Mammary epithelial cell (primary cell): ENCODE measurements at regions not wholly inside any gene's neighbourhood (a gene's known extent, or its start where the extent isn't known, plus 50 kb on each side); places are given as distances from the start of the nearest gene placed in this dataset.

Source experiments
- EZH2 ChIP-seq: IDR thresholded peaks from 2 replicates; pipeline ENCODE4 v1.6.1; 2012; ENCODE audit warnings: low read length, inconsistent platforms, borderline replicate concordance
- TF ChIP-seq, protein P1 (sequence below), 2 donors: IDR thresholded peaks in 1 of 2; conservative IDR thresholded peaks in 1 of 2; 2 replicates each; pipeline ENCODE4 v1.5.1; 2011 to 2012; ENCODE audit warnings: inconsistent platforms in 2 of 2, low read length in 2 of 2, mild to moderate bottlenecking in 2 of 2, control low read depth in 1 of 2, low read depth in 1 of 2; ENCODE audit not compliant: insufficient read depth in 1 of 2; ENCODE audit errors: extremely low read depth in 1 of 2

DNA sequence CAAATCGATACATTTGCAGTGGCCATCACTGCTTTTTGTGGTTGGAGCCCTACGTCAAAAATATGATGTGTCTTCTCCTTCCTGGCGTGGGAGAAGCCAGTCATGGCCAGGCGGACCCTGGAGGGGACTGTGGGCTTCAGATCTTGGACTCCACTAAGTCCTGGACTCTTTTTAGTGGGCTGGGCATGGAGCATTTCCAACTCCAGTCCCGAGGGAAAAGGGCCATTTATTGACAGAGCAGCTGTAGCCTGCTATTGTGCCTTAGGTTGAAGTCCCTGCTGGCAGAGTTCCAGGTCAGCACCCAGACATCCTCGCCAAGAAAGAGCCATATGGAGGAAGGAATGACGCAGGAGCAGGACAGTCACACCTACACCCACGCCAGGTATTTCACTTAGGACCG lies 179.2 kb upstream of the ZNF507 start:
- no peak for TF ChIP-seq EZH2
- TF ChIP-seq, protein P1, sequence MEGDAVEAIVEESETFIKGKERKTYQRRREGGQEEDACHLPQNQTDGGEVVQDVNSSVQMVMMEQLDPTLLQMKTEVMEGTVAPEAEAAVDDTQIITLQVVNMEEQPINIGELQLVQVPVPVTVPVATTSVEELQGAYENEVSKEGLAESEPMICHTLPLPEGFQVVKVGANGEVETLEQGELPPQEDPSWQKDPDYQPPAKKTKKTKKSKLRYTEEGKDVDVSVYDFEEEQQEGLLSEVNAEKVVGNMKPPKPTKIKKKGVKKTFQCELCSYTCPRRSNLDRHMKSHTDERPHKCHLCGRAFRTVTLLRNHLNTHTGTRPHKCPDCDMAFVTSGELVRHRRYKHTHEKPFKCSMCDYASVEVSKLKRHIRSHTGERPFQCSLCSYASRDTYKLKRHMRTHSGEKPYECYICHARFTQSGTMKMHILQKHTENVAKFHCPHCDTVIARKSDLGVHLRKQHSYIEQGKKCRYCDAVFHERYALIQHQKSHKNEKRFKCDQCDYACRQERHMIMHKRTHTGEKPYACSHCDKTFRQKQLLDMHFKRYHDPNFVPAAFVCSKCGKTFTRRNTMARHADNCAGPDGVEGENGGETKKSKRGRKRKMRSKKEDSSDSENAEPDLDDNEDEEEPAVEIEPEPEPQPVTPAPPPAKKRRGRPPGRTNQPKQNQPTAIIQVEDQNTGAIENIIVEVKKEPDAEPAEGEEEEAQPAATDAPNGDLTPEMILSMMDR (conservative IDR thresholded peaks at IDR 0.05 in 1 of 2, IDR thresholded peaks at IDR 0.05 in 1 of 2; ENCODE audit: extremely low read depth in 1 of 2, insufficient read depth in 1 of 2, low read depth in 1 of 2, low read length in 2 of 2): no peak
